ENCODE measurements at regions not wholly inside any gene's neighbourhood (a gene's known extent, or its start where the extent isn't known, plus 50 kb on each side); places are given as distances from the start of the nearest gene placed in this dataset.

DNA sequence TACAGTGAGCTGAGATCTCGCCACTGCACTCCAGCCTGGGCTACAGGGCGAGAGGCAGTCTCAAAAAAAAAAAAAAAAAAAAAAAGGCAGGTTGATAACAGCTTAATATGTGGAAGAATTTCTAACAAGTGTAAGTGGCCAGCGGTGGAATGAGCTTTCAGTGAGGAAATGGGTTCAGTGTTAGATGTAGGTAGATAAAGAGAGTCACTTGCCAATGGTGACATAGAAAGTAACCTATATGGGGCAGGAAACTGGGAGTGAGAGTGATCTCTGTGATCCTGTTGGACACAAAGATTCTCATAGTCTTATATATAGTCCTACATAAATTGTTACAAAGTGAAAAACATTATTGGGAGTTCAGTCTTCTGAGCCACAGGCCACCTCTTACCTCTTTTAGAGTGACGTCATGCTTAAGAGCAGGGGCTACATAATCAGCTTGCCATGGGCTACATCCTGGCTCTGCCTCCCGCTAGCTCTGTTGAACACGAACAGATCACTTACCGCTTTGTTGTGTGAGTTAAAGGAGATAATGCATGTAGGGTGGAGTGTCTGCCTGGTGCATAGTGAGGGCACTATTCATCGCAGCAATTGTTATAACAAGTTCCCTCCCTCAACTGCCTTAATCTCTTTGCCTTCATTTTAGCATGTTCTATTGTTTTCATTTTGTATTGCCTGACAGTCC lies 110.2 kb upstream of the ELAC2 start:
- Histone ChIP-seq H3K4me3 (ENCODE audit: low read length in 2 of 2) (no peak overlapping the region), H3K27ac (ENCODE audit: low read length) (no peak overlapping the region), H3K4me1 (ENCODE audit: control insufficient read depth, insufficient read depth, low read length) (no peaks in the 10 kb centered on the region), H3K27me3 (ENCODE audit: control insufficient read depth in 1 of 2, insufficient read depth in 2 of 2, low read length in 2 of 2) (no peaks in the 10 kb centered on the region), H3K9me3 (ENCODE audit: control insufficient read depth in 2 of 2, low read length in 2 of 2) (peaks cover 0 to 2% of the 10 kb centered on the region in 2 donors), H3K9ac (ENCODE audit: low read length in 2 of 2) (no peak overlapping the region), H3K36me3 (ENCODE audit: control insufficient read depth in 2 of 2, insufficient read depth in 2 of 2, low read length in 2 of 2) (no peaks in the 10 kb centered on the region)

DNA sequence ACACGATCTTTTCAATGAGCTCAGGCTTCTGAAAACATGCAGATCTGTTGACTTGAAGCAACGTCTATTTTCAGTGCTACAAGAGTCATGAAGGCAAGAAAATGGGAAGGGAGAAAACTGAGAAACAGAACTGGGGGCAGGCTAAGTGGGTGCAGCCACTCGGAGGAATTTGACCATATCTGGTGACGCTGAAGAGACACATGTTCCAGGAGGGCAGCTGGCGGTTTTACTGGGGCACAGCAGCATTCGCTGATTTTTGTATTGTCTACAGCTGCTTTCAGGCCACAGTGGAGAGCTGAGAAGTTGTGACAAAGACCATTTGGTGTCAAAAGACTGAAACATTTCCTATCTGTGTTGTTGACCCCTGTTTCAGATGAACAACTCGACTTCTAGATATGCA lies 103.0 kb upstream of the ELAC2 start:
- H3K27ac ChIP-seq (ENCODE audit: low read length), result no peak overlapping the region
- no peak overlapping the region for H3K4me3 ChIP-seq (ENCODE audit: low read length in 2 of 2)
- H3K36me3 ChIP-seq (ENCODE audit: control insufficient read depth in 2 of 2, insufficient read depth in 2 of 2, low read length in 2 of 2), result no peaks in the 10 kb centered on the region
- no peaks in the 10 kb centered on the region for H3K27me3 ChIP-seq (ENCODE audit: control insufficient read depth in 1 of 2, insufficient read depth in 2 of 2, low read length in 2 of 2)
- H3K9ac ChIP-seq (ENCODE audit: low read length in 2 of 2), result no peak overlapping the region
- no peaks in the 10 kb centered on the region for H3K4me1 ChIP-seq (ENCODE audit: control insufficient read depth, insufficient read depth, low read length)
- H3K9me3 ChIP-seq (ENCODE audit: control insufficient read depth in 2 of 2, low read length in 2 of 2), result no peaks in the 10 kb centered on the region

DNA sequence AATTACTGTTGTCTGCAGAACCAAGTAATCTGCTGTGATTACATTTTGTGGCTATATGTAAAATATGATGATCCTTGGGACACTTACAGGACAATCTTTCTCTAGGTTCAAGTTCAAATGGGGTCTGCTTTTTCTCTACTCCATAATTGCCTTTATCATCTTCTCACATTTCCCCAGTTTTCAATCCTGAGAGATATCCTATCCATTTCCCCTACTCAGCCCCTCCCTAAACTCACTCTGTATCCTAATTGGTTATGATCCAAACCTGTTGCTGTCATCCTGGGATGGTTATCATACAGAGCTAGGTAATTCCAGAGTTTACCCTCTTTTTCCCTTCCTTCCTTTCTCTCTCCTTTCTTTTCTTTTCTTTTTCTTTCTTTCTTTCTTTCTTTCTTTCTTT lies 100.5 kb upstream of the ELAC2 start:
- Histone ChIP-seq H3K9ac (ENCODE audit: low read length in 2 of 2) (no peak overlapping the region), H3K36me3 (ENCODE audit: control insufficient read depth in 2 of 2, insufficient read depth in 2 of 2, low read length in 2 of 2) (no peaks in the 10 kb centered on the region), H3K9me3 (ENCODE audit: control insufficient read depth in 2 of 2, low read length in 2 of 2) (no peaks in the 10 kb centered on the region), H3K27me3 (ENCODE audit: control insufficient read depth in 1 of 2, insufficient read depth in 2 of 2, low read length in 2 of 2) (peaks cover 0 to 3% of the 10 kb centered on the region in 2 donors), H3K4me1 (ENCODE audit: control insufficient read depth, insufficient read depth, low read length) (peaks cover 4% of the 10 kb centered on the region), H3K4me3 (ENCODE audit: low read length in 2 of 2) (no peak overlapping the region), H3K27ac (ENCODE audit: low read length) (no peak overlapping the region)

DNA sequence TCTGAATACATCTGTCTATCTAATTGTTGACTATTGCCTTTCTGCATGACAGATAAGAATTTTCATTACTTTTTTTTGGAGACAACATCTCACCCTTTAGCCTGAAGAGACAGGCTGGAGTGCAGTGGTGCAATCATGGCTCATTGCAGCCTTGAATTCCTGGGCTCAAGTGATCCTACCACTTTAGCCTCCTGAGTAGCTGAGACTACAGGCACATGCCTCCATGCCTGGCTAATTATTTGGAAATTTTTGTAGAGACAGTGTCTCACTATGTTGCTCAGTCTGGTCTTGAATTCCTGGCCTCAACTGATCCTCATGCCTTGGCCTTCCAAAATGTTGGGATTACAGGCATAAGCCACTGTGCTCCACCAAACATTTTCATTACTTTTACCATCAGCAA lies 99.8 kb upstream of the ELAC2 start:
- no peaks in the 10 kb centered on the region for H3K9me3 ChIP-seq (ENCODE audit: control insufficient read depth in 2 of 2, low read length in 2 of 2)
- H3K4me1 ChIP-seq (ENCODE audit: control insufficient read depth, insufficient read depth, low read length), result peaks cover 4% of the 10 kb centered on the region
- H3K27ac ChIP-seq (ENCODE audit: low read length), result no peak overlapping the region

DNA sequence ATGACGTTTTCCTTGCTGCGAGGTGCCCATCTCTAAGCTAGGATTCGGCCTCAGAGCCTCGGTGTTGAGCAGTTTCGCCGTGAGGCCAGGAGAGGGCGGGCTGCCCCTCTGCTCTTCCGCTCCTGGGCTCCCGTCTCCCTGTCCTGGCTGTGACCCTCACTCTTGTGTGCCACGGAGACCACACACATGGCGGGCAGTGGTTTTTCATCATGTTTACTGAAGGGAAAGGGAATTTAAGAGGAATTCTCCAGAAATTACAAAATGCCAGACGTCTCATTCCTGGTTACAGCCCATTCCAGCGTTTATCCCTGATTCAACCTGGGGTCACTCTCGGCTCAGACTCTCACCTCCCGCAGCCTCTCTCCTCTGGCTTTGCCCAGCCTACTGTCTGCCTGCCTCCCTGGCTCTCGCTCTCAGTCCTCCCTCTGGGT lies 96.8 kb upstream of the ELAC2 start:
- Histone ChIP-seq H3K9ac (ENCODE audit: low read length in 2 of 2) (no peak overlapping the region), H3K4me3 (ENCODE audit: low read length in 2 of 2) (peak overlapping the region in 1 of 2 donors; percentile 8), H3K27me3 (ENCODE audit: control insufficient read depth in 1 of 2, insufficient read depth in 2 of 2, low read length in 2 of 2) (peaks cover 0 to 9% of the 10 kb centered on the region in 2 donors), H3K4me1 (ENCODE audit: control insufficient read depth, insufficient read depth, low read length) (peaks cover 4% of the 10 kb centered on the region), H3K27ac (ENCODE audit: low read length) (no peak overlapping the region), H3K36me3 (ENCODE audit: control insufficient read depth in 2 of 2, insufficient read depth in 2 of 2, low read length in 2 of 2) (no peaks in the 10 kb centered on the region), H3K9me3 (ENCODE audit: control insufficient read depth in 2 of 2, low read length in 2 of 2) (no peaks in the 10 kb centered on the region)

More for the DNA sequence above, 99.8 kb upstream of the ELAC2 start:
- Histone ChIP-seq H3K27me3 (ENCODE audit: control insufficient read depth in 1 of 2, insufficient read depth in 2 of 2, low read length in 2 of 2) (peaks cover 0 to 8% of the 10 kb centered on the region in 2 donors), H3K36me3 (ENCODE audit: control insufficient read depth in 2 of 2, insufficient read depth in 2 of 2, low read length in 2 of 2) (no peaks in the 10 kb centered on the region), H3K9ac (ENCODE audit: low read length in 2 of 2) (no peak overlapping the region), H3K4me3 (ENCODE audit: low read length in 2 of 2) (no peak overlapping the region)

DNA sequence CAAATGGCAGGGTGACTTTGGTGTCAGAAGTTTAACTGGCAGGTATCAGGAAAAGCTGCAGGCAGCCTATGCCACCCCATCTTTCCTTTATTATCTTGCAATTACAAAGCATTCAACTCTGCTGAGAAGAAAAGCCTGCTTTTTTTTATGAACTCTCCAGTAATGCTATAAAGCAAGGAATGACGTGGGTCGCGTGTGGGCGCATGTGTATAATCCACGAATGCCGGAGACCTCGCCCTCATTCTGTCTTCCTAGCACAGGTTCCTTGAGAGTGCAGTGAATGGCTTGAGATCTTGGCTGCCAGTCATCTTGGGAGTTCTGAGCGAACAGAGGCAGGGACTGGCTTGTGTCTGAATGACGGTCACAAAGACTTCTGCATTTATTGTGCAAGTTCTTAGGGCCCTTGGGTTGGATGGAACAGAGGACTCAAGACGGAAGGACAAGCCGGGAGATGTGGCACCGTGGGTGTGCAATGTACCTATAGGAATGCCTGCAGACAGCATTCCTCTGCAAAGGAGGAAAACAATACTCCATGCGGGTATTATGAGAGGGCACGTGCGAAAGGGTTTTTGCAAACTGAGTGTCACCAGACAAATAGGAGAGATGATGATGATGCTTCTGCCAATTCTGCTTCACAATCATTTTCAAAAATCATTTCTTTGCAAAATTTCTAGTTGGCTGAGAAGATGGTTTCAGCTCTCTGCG lies 96.1 kb upstream of the ELAC2 start:
- H3K27me3 ChIP-seq (ENCODE audit: control insufficient read depth in 1 of 2, insufficient read depth in 2 of 2, low read length in 2 of 2), result peaks cover 0 to 9% of the 10 kb centered on the region in 2 donors
- no peak overlapping the region for H3K27ac ChIP-seq (ENCODE audit: low read length)
- peaks cover 4% of the 10 kb centered on the region for H3K4me1 ChIP-seq (ENCODE audit: control insufficient read depth, insufficient read depth, low read length)
- H3K36me3 ChIP-seq (ENCODE audit: control insufficient read depth in 2 of 2, insufficient read depth in 2 of 2, low read length in 2 of 2), result no peaks in the 10 kb centered on the region
- H3K4me3 ChIP-seq (ENCODE audit: low read length in 2 of 2), result no peak overlapping the region
- H3K9me3 ChIP-seq (ENCODE audit: control insufficient read depth in 2 of 2, low read length in 2 of 2), result no peaks in the 10 kb centered on the region
- H3K9ac ChIP-seq (ENCODE audit: low read length in 2 of 2), result no peak overlapping the region

DNA sequence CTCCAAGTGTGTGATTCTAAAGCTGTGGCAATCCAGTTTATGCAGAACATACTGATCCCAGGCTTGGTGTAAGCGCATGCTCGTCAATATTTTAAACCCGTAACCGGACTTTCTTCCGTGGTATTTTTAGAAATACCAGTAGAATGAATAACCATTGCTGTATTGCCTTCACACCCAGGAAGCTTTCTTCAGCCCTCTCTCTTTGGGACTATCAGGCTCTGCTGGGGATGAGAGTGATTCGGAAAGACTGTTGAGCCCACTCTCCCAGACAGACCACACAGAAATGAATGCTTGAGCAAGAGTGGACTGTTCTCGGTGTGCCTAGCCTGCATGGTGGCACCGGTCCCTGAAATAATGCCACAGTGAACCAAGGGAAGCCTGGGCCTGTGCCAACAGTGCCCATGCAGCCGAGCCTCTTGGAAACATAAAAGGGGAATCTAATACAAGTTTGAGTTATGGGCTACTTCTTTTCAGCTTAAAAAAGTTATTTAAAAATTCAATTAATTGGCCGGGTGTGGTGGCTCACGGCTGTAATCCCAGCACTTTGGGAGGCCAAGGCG lies 89.9 kb upstream of the ELAC2 start:
- H3K4me3 ChIP-seq (ENCODE audit: low read length in 2 of 2), result no peak overlapping the region
- no peaks in the 10 kb centered on the region for H3K4me1 ChIP-seq (ENCODE audit: control insufficient read depth, insufficient read depth, low read length)
- no peaks in the 10 kb centered on the region for H3K36me3 ChIP-seq (ENCODE audit: control insufficient read depth in 2 of 2, insufficient read depth in 2 of 2, low read length in 2 of 2)
- no peak overlapping the region for H3K27ac ChIP-seq (ENCODE audit: low read length)
- H3K9me3 ChIP-seq (ENCODE audit: control insufficient read depth in 2 of 2, low read length in 2 of 2), result no peaks in the 10 kb centered on the region
- H3K27me3 ChIP-seq (ENCODE audit: control insufficient read depth in 1 of 2, insufficient read depth in 2 of 2, low read length in 2 of 2), result peaks cover 0 to 3% of the 10 kb centered on the region in 2 donors
- H3K9ac ChIP-seq (ENCODE audit: low read length in 2 of 2), result no peak overlapping the region

DNA sequence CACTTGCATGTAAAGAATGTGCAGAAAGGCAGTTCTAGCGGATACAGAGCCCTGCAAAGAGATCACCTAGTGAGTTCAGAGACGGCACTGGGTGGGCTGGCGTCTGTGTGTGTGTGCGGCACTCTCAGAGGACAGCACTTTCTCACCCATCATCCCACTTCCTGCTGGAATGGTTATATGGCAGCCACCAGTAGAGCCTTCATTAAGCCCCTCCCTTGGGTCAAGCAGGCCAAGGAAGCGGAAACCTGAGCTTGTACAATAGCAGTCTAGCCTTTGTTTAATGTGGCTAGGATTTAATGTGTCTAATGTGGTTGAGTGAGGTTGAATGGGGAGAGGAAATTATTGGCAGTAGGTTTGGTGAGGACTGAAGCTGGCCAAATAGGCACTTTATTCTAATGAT lies 88.3 kb upstream of the ELAC2 start:
- Histone ChIP-seq H3K9ac (ENCODE audit: low read length in 2 of 2) (no peak overlapping the region), H3K36me3 (ENCODE audit: control insufficient read depth in 2 of 2, insufficient read depth in 2 of 2, low read length in 2 of 2) (no peaks in the 10 kb centered on the region), H3K27ac (ENCODE audit: low read length) (no peak overlapping the region), H3K4me1 (ENCODE audit: control insufficient read depth, insufficient read depth, low read length) (no peaks in the 10 kb centered on the region), H3K4me3 (ENCODE audit: low read length in 2 of 2) (no peak overlapping the region), H3K9me3 (ENCODE audit: control insufficient read depth in 2 of 2, low read length in 2 of 2) (no peaks in the 10 kb centered on the region), H3K27me3 (ENCODE audit: control insufficient read depth in 1 of 2, insufficient read depth in 2 of 2, low read length in 2 of 2) (no peaks in the 10 kb centered on the region)

DNA sequence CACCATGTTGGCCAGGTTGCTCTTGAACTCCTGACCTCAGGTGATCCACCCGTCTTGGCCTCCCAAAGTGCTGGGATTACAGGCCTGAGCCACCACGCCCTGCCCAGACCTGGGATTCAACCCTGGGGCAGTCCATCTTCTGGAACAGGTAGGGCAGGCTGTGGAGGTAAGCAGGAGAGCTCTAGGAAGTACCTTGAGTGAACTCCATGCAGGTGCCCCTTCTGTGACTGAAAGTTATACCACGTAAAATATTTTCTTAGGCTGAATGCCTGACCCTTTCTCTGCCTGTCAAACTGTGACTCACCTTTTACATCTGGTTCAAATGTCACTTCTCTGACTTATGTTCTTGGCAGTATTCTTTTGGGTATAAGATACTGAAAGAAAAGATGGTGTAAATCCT lies 86.7 kb upstream of the ELAC2 start:
- H3K9ac ChIP-seq (ENCODE audit: low read length in 2 of 2), result no peak overlapping the region
- no peaks in the 10 kb centered on the region for H3K27me3 ChIP-seq (ENCODE audit: control insufficient read depth in 1 of 2, insufficient read depth in 2 of 2, low read length in 2 of 2)

DNA sequence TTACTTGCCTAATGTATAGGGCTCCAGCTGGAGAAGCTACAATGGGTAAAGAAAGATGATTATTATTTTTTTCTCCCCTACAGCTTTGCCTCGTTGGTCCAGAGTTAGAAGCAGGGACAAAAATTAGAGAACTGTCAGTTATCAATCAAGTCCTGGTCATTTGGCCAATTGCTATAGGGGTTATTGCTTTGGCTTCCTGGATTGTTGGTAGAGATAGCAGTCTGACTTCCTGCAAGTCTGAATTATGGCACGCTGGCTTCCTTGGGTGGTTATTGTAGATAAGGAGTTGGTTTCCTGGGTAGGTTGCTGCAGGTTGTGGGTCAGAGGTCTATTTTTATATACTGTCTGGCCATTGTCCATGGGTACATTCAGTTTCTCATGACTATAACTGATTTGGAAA lies 84.7 kb upstream of the ELAC2 start:
- no peak overlapping the region for H3K9ac ChIP-seq (ENCODE audit: low read length in 2 of 2)
- no peaks in the 10 kb centered on the region for H3K4me1 ChIP-seq (ENCODE audit: control insufficient read depth, insufficient read depth, low read length)
- no peak overlapping the region for H3K27ac ChIP-seq (ENCODE audit: low read length)
- H3K4me3 ChIP-seq (ENCODE audit: low read length in 2 of 2), result no peak overlapping the region
- peaks cover 0 to 2% of the 10 kb centered on the region in 2 donors for H3K27me3 ChIP-seq (ENCODE audit: control insufficient read depth in 1 of 2, insufficient read depth in 2 of 2, low read length in 2 of 2)
- no peaks in the 10 kb centered on the region for H3K9me3 ChIP-seq (ENCODE audit: control insufficient read depth in 2 of 2, low read length in 2 of 2)
- H3K36me3 ChIP-seq (ENCODE audit: control insufficient read depth in 2 of 2, insufficient read depth in 2 of 2, low read length in 2 of 2), result no peaks in the 10 kb centered on the region

More for the DNA sequence above, 86.7 kb upstream of the ELAC2 start:
- Histone ChIP-seq H3K4me1 (ENCODE audit: control insufficient read depth, insufficient read depth, low read length) (no peaks in the 10 kb centered on the region), H3K4me3 (ENCODE audit: low read length in 2 of 2) (no peak overlapping the region), H3K36me3 (ENCODE audit: control insufficient read depth in 2 of 2, insufficient read depth in 2 of 2, low read length in 2 of 2) (no peaks in the 10 kb centered on the region), H3K27ac (ENCODE audit: low read length) (no peak overlapping the region), H3K9me3 (ENCODE audit: control insufficient read depth in 2 of 2, low read length in 2 of 2) (no peaks in the 10 kb centered on the region)

DNA sequence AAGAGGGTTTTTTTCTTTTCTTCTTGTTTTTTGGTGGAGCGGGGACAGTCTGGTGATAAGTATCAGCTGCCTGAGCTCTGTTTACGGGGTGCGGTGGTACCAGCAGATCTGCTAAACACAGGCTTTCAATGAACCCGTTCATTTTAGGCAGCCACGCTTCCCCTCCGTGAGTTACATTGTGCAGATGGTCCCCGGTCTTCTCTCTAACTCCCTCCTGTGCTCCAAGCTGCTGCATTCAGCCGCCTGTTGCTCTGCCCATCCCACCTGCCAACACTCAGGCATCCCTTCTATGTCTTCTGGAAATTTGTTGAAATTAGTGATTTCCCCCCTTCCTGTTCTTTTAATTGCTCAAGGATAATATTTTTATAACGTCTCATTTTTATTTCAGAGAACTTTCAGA lies 82.1 kb upstream of the ELAC2 start:
- H3K9me3 ChIP-seq (ENCODE audit: control insufficient read depth in 2 of 2, low read length in 2 of 2), result no peaks in the 10 kb centered on the region
- no peaks in the 10 kb centered on the region for H3K4me1 ChIP-seq (ENCODE audit: control insufficient read depth, insufficient read depth, low read length)

More for the DNA sequence above, 82.1 kb upstream of the ELAC2 start:
- H3K4me3 ChIP-seq (ENCODE audit: low read length in 2 of 2), result no peak overlapping the region
- H3K27me3 ChIP-seq (ENCODE audit: control insufficient read depth in 1 of 2, insufficient read depth in 2 of 2, low read length in 2 of 2), result peaks cover 0 to 2% of the 10 kb centered on the region in 2 donors
- no peak overlapping the region for H3K27ac ChIP-seq (ENCODE audit: low read length)
- H3K36me3 ChIP-seq (ENCODE audit: control insufficient read depth in 2 of 2, insufficient read depth in 2 of 2, low read length in 2 of 2), result no peaks in the 10 kb centered on the region
- H3K9ac ChIP-seq (ENCODE audit: low read length in 2 of 2), result no peak overlapping the region
